CD4-positive, alpha-beta T cell treated with Interleukin-4 for 4 hours (primary cell): ENCODE measurements at regions not wholly inside any gene's neighbourhood (a gene's known extent, or its start where the extent isn't known, plus 50 kb on each side); places are given as distances from the start of the nearest gene placed in this dataset.

ENCODE experiments used
- DNase-seq: peaks from one replicate; pipeline ENCODE4 v3.0.0-alpha.2; 2020

DNA sequence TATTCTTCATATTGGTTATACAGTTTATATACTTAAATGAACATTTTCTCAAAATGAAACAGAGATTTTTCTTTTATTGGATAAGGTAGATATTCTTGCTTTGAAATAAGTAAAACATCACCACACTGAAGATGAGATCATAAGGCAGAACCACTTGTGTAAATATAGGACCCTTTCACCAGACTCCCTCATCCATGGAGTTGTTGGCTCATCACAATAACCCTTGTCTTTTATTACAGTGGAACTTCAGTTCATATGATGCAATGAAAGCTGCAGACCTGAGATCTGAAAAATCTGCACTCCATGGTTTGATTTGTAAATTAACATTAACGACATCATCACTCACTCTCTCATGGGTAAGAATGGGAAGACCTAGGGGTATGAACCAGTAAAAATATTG is 51.9 kb upstream of the DBX2 start:
- DNase-seq: no peak

GRCh38 chr12:45105996-45106395 is 55.1 kb upstream of the DBX2 start:
- DNase-seq: no peak

GRCh38 chr12:45112306-45112705 is 61.4 kb upstream of the DBX2 start:
- no peak for DNase-seq

DNA sequence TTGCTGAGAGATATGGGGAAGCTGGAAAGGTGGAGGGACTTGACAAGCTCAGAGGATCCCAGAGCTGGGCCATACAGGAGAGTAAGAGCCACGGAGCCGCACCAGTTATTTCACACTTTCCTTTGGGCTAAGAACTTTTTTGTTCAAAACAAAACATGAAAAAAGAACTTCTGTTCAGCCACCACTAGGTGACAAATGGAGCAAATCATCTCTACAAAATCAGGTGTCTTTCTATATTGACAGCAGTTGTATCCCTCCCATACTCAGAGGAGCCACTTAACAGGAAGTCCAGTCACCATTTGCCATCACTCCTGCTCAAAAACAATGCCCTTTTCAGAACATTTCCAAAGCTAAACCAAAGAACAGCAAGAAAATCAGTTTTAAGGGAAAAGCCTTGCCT is 70.3 kb upstream of the DBX2 start:
- DNase-seq: no peak

DNA sequence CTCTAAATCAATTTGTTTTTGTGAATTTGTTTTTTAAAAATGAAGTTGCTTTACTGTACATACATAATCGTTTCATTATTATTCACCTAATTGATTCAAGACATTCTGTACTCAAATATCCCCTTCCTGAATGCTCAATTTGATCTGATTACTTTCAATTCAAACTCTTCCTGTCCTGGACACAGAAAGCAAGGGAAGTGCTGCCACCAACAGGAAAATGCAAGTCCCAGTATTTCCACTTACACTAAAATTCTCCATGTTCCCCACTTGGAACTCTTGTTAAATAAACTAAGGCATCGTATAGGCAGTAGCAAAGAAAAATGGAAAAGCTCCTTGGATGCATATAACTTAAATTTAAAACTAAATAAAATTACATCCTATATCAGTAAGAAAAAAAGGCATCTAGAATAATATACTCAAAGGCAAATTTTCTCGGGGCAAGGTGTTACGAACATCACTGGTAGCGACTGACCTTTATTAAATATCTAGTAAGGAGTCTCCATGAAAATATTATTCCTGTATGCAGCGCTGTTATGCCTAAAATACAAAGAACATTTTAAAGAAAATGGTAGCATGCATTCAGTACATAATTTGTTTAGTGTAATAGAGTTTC is 72.0 kb upstream of the DBX2 start:
- DNase-seq: no peak

DNA sequence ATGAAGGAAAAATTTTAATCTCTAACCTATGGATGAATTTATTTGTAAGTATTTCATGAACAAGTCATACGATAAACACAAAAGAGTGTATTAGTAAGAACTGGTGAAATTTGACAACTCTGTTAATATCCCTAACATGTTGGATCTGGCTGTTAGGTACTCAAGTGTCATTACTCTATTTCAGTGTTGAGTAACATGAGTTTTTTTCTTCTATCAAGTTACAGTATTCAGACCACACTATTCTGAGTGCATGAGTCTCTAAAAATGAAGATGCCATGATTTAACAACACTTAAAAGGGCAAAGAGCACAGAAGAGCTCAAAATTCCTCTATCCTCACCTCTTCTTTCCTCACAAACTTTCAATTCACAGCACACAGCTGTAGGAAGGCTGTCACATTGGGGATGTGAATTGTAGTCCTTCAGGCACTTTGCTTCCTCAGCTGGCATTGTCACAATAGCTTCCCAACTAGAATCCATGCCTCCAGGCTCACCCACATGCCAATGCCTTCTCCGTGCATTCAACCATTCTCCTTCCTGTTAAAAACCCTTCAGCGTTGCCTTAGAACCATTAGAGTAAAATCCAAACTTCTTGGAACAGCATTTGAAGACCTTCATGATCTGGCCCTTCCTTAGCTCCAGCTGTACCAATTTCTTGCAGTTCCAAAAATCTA is 73.7 kb upstream of the DBX2 start:
- no peak for DNase-seq

DNA sequence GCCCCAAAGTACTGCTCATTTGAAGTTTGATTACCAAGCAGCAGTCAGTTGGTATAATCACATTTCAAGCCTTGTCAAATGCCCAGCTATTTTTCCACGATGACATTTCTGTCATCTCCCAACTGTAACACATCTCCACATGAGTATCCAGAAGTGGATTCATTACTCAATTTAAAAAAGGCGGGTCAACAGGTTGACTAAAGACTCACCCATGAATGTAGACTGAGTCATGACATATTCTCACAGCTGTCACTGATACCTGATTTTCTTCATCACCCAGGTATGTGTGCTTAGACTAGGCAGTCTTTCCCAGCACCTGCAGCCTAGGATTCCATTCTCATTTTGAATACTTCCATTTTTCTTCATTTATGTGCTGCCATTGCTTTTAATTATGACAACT is 75.1 kb upstream of the DBX2 start:
- DNase-seq: no peak

GRCh38 chr12:45128637-45129036 is 77.7 kb upstream of the DBX2 start:
- no peak for DNase-seq

DNA sequence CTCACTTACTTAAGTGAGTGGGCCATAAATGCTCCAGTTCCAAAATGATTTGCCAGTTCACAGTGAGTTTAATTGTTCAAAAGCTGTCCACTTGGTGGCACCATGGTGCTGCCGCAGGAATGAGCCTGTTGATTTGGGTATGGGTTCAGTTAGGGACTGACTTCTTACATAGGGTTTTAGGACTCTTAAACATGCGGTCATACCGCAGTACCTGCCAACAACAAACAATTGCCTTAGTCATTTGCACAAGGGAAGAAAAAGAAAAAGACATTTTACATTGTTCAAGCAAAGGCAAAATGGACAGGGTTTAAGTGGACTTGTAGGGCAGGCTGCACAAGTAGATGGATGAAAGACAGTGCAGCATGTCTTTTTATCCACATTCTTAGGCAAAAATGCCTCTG is 80.0 kb upstream of the DBX2 start:
- peak; percentile 45 for DNase-seq

DNA sequence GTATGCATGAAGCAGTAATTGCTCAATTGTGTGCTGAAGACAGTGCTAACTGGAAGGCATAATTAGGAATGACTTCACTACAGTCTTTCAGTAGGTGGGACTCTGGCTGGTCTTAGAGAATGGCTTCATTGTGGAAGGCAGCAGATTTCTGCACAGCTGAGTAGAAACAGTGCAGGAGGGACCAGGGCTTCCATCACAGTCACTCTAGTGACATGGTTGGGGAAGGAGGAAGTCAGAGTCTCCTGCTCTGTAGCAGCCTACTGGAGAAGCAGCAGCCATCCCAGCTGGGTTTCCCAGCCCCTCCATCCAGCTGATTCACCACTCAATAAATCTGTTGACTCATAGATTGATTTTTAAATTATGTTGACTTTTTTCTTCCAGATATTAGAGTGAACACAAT is 80.6 kb upstream of the DBX2 start:
- DNase-seq: no peak

GRCh38 chr12:45138609-45139008 is 77.3 kb upstream of the ANO6 start:
- no peak for DNase-seq

GRCh38 chr12:45148006-45148405 is 67.9 kb upstream of the ANO6 start:
- no peak for DNase-seq

- no peak for DNase-seq
Measured at GRCh38 chr12:45148619-45149018, 67.3 kb upstream of the ANO6 start.

GRCh38 chr12:45165284-45165683 is 50.6 kb upstream of the ANO6 start:
- DNase-seq: no peak

DNA sequence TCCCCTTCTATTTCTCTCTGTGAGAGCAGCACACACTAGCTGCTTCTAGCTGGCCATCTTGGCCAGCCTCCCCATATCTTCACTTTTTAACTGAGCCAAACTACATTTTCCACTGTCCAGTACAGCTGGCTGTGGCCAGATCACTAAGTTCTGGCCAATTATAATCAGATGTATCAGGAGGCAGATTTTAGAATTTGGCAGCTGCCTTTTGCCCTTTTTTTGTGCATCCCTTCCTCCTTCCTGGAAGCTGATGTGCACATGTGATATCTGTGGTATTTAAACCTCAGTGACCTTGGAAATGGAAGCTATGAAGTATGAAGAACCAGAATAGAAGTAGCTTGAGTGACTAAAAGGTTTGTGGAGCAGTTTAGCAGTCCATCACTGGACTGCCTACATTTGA is 49.8 kb upstream of the ANO6 start:
- DNase-seq: no peak
